Keratinocyte (primary cell): ENCODE measurements at regions not wholly inside any gene's neighbourhood (a gene's known extent, or its start where the extent isn't known, plus 50 kb on each side); places are given as distances from the start of the nearest gene placed in this dataset.

Source experiments
- DNase-seq: peaks from one replicate; pipeline ENCODE4 v3.0.0-alpha.2; 2011; ENCODE audit warnings: low read depth, missing footprints, low spot score
- FAIRE-seq: peaks from 2 replicates; lab custom pipeline; 2011; peaks lifted over from hg19 to GRCh38; lab: Jason Lieb, UNC
- H2AFZ ChIP-seq: 2 replicates; pipeline ENCODE4 v1.6.0; 2012; ENCODE audit warnings: low read length, control low read depth, inconsistent platforms; ENCODE audit not compliant: control insufficient read depth
- H3K27ac ChIP-seq: 2 replicates; pipeline ENCODE4 v1.5.1; 2011; ENCODE audit warnings: low read length; ENCODE audit not compliant: control insufficient read depth, insufficient read depth
- H3K27me3 ChIP-seq: 3 replicates; pipeline ENCODE4 v1.6.0; 2011; ENCODE audit warnings: low read length; ENCODE audit not compliant: control insufficient read depth, insufficient read depth; ENCODE audit errors: extremely low read depth
- H3K36me3 ChIP-seq, 2 experiments: 2 replicates in 1 of 2; 3 replicates in 1 of 2; pipeline ENCODE4 v1.5.1; 2011; ENCODE audit warnings: low read length in 2 of 2, mild to moderate bottlenecking in 1 of 2; ENCODE audit not compliant: control insufficient read depth in 2 of 2, insufficient read depth in 2 of 2; ENCODE audit errors: extremely low read depth in 1 of 2
- H3K4me1 ChIP-seq: 3 replicates; pipeline ENCODE4 v1.5.1; 2011; ENCODE audit warnings: low read length; ENCODE audit not compliant: control insufficient read depth, insufficient read depth; ENCODE audit errors: extremely low read depth
- H3K4me2 ChIP-seq: 3 replicates; pipeline ENCODE4 v1.6.0; 2011; ENCODE audit warnings: low read depth, low read length; ENCODE audit not compliant: control insufficient read depth, insufficient read depth; ENCODE audit errors: extremely low read depth
- H3K4me3 ChIP-seq, 3 experiments: fragments of 200-600 bp in 1 of 3; sonication (generic) in 1 of 3; 2 replicates in 2 of 3; 3 replicates in 1 of 3; pipeline ENCODE4 v1.5.1; 2011 to 2016; ENCODE audit warnings: low read length in 3 of 3, mild to moderate bottlenecking in 3 of 3, control low read depth in 2 of 3, inconsistent platforms in 1 of 3, low read depth in 1 of 3, mixed read lengths in 1 of 3, mixed run types in 1 of 3, moderate library complexity in 1 of 3; ENCODE audit not compliant: control insufficient read depth in 2 of 3, insufficient read depth in 2 of 3; ENCODE audit errors: extremely low read depth in 1 of 3
- H3K79me2 ChIP-seq: 2 replicates; pipeline ENCODE4 v1.6.0; 2012; ENCODE audit warnings: low read length; ENCODE audit not compliant: control insufficient read depth, insufficient read depth
- H3K9ac ChIP-seq: 3 replicates; pipeline ENCODE4 v1.6.0; 2011; ENCODE audit warnings: low read length; ENCODE audit not compliant: control insufficient read depth, insufficient read depth; ENCODE audit errors: extremely low read depth
- H3K9me1 ChIP-seq: 3 replicates; pipeline ENCODE4 v1.6.0; 2011; ENCODE audit warnings: low read length; ENCODE audit not compliant: control insufficient read depth, insufficient read depth; ENCODE audit errors: extremely low read depth
- H3K9me3 ChIP-seq: 2 replicates; pipeline ENCODE4 v1.5.1; 2012; ENCODE audit warnings: low read depth, low read length; ENCODE audit not compliant: control insufficient read depth
- H4K20me1 ChIP-seq: 3 replicates; pipeline ENCODE4 v1.6.0; 2011; ENCODE audit warnings: low read length; ENCODE audit not compliant: control insufficient read depth, insufficient read depth; ENCODE audit errors: extremely low read depth
- CTCF ChIP-seq, 3 experiments: IDR thresholded peaks in 1 of 3; conservative IDR thresholded peaks in 1 of 3; optimal IDR thresholded peaks in 1 of 3; 2 replicates in 2 of 3; 3 replicates in 1 of 3; pipeline versions ENCODE3 to v1.5.1; 2011; ENCODE audit warnings: low read length in 3 of 3, mild to moderate bottlenecking in 3 of 3, moderate library complexity in 2 of 3, control low read depth in 1 of 3, inconsistent platforms in 1 of 3; ENCODE audit not compliant: insufficient read depth in 2 of 3; ENCODE audit errors: extremely low read depth in 1 of 3
- EZH2 ChIP-seq: IDR thresholded peaks from one replicate; pipeline ENCODE4 v1.6.1; 2012; ENCODE audit warnings: inconsistent platforms, mild to moderate bottlenecking, low read length, moderate library complexity
- dilution Hi-C: fragments of 300-500 bp; cut with MboI; formaldehyde crosslinking; loops from one replicate; pipeline ENCODE4 v1.7.0; 2020; ENCODE audit warnings: low sequenced_read_pairs; ENCODE audit not compliant: extremely low pct_ligation_motif_present

DNA sequence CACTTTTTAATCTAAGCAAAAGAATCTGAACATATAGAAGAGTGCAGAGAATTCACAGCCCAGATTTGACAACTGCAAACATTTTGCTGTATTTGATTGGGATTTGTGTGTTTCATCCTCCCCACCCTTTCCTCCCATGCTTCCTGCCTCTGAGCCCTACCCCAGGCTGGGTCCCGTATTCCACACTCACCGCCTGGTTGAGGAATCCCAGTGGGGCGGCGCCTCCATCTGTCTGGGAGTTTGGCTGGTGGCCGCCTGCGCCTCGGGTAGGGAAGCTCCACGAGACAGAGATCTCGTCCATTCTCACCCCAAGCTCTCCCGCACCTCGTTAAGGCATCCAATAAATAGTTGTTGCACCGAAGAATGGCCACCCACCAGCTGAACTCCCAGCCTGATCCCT lies 70.7 kb upstream of the SLC22A11 start:
- no peaks in the 10 kb centered on the region for H3K9me1 ChIP-seq
- H3K4me3 ChIP-seq = no peak overlapping the region
- no peaks in the 10 kb centered on the region for H3K9me3 ChIP-seq
- no peak overlapping the region for H3K27ac ChIP-seq
- no peak overlapping the region for H3K4me2 ChIP-seq
- no peak for DNase-seq
- peaks cover 11% of the 10 kb centered on the region for H3K27me3 ChIP-seq
- no peak for FAIRE-seq
- H4K20me1 ChIP-seq = no peaks in the 10 kb centered on the region
- H3K4me1 ChIP-seq = no peaks in the 10 kb centered on the region
- no peaks in the 10 kb centered on the region for H3K36me3 ChIP-seq
- H2AFZ ChIP-seq = no peak overlapping the region
- dilution Hi-C loops = no loop called here
- TF ChIP-seq CTCF (optimal IDR thresholded peaks at IDR 0.05 in 1 of 3, IDR thresholded peaks at IDR 0.05 in 1 of 3, conservative IDR thresholded peaks at IDR 0.05 in 1 of 3; ENCODE audit: extremely low read depth in 1 of 3, insufficient read depth in 2 of 3, low read length in 3 of 3) (no peak), EZH2 (no peak)
- H3K79me2 ChIP-seq = no peaks in the 10 kb centered on the region
- H3K9ac ChIP-seq = no peak overlapping the region

DNA sequence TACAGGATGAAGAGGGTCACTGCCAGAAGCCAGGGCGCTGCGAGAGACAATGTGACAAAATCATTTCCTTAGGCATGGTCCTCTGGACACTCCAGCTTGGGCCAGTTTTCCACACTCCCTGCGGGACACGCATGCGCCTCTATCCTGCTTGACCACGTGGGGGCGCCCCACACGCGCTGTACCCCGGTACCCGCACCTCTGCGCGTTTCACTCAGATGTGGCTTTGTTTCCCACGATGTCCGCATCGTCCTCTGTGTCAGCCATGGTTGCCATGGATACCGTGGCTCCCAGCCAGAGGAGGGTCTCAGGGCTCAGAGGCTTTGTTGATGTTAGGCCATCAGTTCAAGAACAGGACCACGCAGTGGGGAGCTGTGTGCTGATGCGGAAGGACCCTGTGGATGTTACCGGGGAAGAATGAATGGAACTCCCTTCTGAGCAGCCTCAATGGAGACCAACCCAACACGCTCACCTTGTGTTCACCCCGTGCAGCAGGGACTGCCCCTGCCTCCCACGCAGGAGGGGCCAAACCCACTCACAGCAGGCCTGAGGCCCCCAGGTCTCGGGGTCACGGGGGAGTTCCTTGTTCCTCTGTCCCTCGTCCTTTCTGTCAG lies 65.8 kb upstream of the SLC22A11 start:
- Histone ChIP-seq H3K9me3 (no peaks in the 10 kb centered on the region), H2AFZ (no peak overlapping the region), H3K79me2 (no peaks in the 10 kb centered on the region), H3K9me1 (no peaks in the 10 kb centered on the region), H3K4me1 (no peaks in the 10 kb centered on the region), H3K4me2 (no peak overlapping the region), H3K27ac (no peak overlapping the region), H3K27me3 (peaks cover 14% of the 10 kb centered on the region), H3K9ac (no peak overlapping the region), H3K36me3 (no peaks in the 10 kb centered on the region), H4K20me1 (no peaks in the 10 kb centered on the region), H3K4me3 (no peak overlapping the region)
- DNase-seq (no peak), FAIRE-seq (no peak)
- dilution Hi-C loops = no loop called here
- TF ChIP-seq CTCF (optimal IDR thresholded peaks at IDR 0.05 in 1 of 3, IDR thresholded peaks at IDR 0.05 in 1 of 3, conservative IDR thresholded peaks at IDR 0.05 in 1 of 3; ENCODE audit: extremely low read depth in 1 of 3, insufficient read depth in 2 of 3, low read length in 3 of 3) (peak; percentile 79 to 98 (median 93)), EZH2 (no peak)
